Superior temporal gyrus (tissue), 1 donor: ENCODE measurements at regions not wholly inside any gene's neighbourhood (a gene's known extent, or its start where the extent isn't known, plus 50 kb on each side); places are given as distances from the start of the nearest gene placed in this dataset.

Experiments used
- DNase-seq: peaks from one replicate; pipeline ENCODE4 v3.0.0-alpha.2; 2016; ENCODE audit errors: extremely low spot score

DNA sequence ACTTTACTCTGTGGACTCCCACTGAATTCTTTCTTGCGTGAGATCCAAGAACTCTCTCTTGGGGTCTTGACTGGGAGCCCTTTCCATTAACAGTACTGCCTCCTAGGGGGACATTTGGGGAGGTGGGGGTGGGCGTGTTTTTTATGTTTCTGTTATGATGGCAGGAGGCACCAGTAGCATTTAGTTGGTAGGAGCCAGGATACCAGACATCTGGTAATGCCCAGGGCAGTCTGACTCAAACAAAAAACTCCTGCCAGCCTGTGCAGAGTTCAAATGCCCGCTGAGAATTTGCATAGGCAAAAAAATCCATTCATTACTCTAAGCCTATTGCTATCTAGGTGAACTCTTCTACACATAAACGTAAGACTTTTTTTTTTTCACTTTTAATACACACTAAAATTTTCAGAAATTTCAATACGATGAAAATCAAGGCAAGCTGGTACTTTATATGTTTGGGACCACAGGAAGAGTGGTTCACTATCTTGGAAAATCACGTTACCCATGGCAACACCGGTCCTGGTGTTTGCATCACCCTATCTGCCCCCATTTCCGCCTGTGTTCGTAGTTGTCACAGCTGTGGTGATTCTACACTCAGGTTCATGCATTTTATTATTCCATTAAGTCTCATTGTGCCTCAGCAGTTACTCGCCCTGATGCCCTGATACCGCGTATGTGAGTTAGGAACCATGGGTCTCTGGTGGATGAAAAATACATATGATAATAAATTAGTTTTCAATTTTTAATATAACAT lies 121.1 kb upstream of the XYLT1 start:
- DNase-seq: no peak

DNA sequence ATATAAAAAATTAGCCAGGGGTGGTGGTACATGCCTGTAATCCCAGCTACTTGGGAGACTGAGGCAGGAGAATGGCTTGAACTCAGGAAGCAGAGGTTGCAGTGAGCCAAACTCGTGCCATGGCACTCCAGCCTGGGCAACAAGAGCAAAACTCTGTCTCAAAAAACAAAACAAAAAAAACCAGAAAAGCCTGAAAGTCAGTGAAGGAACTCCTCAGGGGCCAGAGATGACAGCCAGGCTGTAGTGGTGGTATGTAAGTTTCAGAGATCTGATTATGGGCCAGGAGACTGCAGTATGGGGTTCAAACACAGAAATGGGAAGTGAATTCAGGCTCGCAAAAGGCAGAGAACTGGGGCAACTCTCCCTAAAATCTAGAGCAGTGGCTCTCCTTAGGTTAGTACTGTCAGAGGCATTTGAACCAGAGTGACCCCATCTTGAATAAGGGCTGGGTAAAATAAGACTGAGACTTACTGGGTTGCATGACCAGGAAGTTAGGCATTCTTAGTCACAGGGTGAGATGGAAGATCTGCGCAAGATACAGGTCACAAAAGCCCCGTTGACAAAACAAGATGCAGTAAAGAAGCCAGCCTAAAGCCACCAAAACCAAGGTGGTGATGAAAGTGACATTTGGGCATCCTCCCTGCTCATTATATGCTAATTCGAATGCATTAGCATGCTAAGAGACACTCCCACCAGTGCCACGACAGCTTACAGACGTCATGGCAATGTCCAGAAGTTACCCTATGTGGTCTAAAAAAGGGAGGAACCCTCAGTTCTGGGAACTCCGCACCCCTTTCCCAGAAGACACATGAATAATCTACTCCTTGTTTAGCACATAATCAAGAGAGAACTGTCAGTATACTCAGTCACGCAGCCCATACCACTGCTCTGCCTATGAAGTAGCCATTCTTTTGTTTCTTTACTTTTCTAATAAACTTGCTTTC lies 120.2 kb upstream of the XYLT1 start:
- DNase-seq: no peak

DNA sequence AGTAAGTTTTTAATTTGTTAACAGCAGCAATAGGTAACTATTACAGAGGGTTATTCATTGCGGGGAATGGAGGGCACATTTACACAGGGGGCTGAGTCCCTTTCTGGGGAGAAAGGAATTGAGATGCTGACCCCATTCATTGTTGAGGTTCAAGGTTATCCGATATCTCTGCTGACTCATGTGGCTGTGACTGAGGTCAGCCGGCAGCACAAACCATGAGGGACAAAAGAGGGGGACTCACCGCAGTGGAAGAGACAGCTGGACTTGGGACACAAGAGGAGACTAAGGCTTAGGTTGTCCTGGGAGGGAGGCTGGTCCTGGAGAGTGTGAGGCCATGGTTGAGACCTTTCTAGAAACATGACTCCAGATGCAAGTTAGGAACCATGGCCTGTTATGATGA lies 119.1 kb upstream of the XYLT1 start:
- DNase-seq: no peak

- no peak for DNase-seq
These were observed 114.8 kb upstream of the XYLT1 start for GRCh38 chr16:17585449-17586074.

GRCh38 chr16:17578981-17579874 lies 108.5 kb upstream of the XYLT1 start:
- peak; percentile 85 for DNase-seq

DNA sequence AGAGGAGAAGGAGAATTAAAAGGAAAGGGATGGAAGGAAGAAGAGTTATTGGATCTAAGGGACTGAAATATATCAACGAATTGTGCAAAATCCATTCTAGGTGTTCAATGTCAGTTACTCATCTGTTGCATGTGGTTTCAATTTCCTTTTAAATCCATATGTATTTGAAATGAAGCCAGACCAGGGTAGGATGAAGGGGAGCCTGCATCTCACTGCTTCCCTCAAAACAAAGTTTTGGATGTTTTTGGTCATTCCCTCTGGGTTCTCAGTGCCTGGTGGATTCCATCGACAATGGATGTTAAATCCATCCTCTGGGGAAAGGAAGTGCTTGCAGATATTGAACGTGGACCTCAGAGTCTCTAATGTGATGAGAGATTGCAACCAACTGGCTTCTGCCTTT lies 103.5 kb upstream of the XYLT1 start:
- no peak for DNase-seq

- no peak for DNase-seq
These were observed 101.4 kb upstream of the XYLT1 start for GRCh38 chr16:17572145-17572544.

DNA sequence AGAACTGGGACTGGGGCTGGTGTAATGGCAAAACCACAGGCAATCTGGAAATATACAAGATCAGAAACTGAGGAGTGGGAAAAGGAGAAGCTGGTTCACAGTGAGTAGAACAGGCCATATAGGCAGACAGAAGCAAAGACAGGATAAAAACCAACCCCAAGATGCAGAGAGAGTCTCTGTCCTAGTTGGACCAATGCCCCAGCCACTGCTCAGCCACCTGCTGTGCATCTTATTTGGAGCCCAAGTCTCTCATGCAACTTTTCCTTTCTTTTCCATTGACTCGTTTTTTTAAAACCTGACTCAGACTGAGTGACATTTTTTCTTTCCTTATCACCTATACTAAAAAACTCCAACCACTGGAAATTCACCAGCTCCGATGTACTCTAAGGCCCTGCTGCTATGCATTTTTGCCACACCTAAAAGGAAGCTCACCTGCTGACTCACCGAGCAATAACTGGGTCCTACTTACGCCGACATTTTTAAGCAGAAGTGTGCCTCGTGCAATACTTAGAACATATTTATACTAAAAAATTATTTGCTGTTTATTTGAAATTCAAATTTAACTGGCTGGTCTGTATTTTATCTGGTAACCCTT lies 100.8 kb upstream of the XYLT1 start:
- DNase-seq: peak; percentile 26

DNA sequence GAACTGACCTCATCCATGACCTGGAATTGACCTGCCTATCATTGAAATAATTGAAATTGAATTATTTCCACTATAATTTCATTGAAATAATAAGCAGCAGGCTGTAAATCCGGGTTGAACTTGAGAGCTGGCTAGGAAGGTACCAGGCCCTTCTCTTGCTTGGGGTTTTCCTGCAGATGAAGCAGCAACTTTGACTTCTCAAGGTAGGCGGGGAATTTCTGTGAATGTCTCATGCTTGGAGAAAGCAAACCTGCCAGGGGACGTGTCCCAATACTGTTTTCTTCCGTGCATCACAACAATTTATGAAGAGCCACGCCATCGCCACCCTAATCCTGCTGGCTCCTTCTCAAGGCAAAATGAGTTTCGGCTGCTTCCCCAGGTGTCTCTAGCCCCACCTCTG lies 97.5 kb upstream of the XYLT1 start:
- no peak for DNase-seq

DNA sequence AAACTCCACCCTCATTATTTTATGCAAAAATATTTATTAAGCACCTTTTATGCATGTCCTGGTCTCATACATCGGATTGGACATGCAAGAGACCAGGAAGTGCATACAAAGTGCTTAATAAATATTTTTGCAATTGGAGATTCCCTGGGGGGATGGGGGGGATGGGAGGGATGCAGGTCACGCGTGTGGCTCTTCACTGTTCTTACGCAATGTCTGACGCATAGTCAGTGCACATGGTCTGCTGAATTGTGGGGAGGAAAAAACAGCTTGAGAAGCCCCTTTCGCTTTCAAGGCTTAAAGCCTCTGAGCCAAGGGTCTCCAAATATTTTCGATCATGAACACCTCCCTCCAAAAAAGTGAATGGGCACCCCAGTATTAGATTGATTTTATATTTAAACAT lies 96.7 kb upstream of the XYLT1 start:
- no peak for DNase-seq

DNA sequence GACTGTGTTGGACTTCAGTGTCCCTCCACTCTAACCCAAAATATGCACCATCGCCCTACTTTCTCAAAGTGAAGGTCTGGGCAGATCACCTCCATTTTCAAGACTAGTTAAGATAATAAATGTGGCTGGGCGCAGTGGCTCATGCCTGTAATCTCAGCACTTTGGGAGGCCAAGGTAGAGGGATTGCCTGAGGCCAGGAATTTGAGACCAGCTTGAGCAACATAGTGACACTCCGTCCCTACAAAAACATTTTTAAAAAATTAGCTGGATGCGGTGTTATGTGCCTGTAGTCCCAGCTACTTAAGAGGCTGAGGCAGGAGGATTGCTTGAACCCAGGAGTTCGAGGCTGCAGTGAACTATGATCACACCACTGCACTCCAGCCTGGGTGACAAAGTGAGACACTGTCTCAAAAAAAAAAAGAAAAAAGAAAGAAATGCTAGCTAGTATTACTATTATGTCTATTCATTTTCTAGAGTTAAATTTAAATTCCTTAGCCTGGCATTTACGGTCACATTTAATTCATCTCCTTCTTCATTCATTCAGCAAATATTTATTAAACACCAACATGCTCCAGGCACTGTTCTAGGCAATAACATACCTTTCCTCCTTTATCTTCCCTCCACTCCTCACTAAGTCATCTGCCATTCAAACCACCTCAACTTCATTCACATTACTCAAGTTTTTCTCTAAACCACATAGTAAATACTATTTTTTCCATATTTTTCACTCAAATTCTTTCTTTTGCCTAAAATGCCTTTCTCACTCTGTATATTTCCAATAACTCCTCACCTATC lies 96.1 kb upstream of the XYLT1 start:
- no peak for DNase-seq

DNA sequence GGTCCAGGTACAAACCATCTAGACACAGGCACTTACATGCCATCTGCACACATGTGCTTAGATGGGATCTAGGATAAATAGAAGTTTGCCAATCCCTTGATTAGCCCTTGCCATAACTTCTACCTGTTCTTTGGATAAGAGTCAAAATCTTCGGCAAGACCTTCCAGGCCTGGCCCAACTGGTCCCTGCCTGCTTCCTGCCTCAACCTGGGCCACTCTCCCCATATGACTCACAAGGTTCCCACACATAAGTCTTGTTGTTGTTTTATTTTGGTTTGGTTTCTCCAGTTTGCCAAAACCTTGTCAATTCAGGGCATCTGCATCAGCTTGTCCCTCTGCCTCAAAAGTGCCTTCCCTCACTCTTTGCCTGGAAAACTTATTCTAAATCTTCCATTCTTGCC lies 95.3 kb upstream of the XYLT1 start:
- DNase-seq: no peak

DNA sequence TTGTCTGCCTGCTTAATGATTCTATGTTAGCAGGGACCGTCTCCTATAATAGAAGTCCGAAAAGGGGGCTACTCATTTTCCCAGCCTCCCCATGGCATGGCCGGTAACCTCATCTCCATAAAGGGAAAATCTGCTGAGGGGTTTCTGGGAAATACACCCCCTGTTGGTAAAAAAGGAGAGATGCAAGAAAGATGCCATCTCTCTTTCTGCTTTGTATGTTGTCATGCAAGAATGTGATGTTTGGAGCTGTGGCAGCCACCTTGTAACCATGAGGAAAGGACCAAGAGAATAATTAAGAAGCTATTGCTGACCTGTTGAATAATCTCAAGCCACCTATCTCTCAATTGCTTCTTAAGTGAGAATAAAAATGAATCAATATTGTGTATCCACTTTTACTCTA lies 94.8 kb upstream of the XYLT1 start:
- DNase-seq: no peak

DNA sequence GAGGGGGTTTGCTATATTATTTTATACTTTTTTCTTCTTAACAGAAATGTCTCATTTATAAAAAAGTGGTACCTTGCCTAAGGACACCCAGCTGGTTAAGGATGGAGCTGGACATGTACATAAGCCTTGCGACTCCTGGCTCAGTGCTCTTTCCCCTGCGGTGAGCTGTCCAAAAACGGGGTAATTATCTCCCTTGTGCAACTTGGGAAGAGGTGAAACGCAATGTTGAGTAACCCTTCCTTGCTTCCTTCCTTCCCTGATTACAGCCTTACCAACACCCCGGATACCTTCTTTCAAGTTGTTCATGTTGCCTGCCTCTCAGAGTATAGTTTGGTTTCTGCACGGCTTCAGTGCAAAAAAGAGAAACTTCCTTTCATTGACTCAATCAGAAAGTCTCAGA lies 94.1 kb upstream of the XYLT1 start:
- no peak for DNase-seq

DNA sequence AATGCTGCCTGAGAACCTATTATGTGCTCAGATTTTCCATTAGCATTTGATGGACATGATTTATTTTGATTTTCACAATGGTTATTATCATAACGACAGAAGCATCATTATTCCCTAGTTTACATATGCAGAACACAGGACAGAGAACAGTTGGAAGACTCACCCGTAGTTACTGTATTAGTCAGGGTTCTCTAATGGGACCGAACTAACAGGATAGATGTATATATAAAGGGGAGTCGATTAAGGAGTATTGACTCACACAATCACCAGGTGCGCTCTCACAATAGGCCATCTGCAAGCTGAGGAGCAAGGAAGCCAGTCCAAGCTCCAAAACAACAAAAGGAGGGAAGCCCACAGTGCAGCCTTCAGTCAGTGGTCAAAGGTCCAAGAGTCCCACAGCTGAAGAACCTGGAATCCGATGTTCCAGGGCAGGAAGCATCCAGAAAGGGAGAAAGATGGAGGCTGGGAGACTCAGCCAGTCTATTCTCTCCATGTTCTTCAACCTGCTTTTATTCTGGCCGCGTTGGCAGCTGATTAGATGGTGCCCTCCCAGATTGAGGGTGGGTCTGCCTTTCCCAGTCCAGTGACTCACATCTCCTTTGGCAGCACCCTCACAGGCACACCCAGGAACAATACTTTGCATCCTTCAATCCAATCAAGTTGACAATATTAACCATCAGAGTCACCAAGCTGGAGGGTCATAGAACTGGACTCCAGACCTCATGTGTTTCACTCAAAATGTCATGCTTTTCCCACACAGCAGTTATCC lies 92.7 kb upstream of the XYLT1 start:
- no peak for DNase-seq

DNA sequence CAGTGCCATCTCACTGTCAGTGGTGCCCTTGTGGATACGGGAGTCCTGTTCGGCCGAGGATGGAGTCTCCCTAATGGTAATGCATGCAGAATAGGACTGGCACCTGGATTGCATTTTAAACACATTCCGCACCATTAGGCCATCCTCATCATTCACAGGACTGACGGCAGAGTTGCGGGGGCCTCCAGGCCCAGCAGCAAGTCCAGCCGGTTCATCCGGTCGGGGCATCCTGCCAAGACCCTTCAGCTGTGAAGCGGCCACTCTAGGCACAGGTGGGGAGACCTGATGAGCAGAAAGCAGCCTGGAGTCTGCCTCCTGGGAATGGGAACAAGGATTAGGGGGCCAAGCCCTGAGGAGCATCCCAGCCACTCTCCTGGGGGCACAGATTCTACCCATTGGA lies 90.3 kb upstream of the XYLT1 start:
- DNase-seq: no peak

DNA sequence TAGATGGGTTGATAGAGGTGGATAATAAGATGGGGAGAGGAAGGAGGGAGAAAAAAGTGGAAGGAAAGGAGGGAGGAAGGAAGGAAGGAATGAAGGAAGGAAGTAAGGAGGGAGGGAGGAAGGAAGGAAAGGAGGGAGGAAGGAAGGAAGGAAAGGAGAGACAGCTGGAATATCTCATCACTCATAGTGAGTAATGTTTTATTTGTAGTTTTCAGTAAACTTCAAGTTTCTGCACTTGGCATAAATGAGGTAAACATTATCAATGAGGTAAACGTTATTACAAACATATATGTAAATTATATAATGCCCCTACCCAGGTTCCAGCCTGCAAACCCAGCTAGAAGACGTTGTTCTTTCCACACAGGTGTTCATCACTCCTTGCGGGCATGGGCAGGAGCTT lies 89.8 kb upstream of the XYLT1 start:
- DNase-seq: no peak

DNA sequence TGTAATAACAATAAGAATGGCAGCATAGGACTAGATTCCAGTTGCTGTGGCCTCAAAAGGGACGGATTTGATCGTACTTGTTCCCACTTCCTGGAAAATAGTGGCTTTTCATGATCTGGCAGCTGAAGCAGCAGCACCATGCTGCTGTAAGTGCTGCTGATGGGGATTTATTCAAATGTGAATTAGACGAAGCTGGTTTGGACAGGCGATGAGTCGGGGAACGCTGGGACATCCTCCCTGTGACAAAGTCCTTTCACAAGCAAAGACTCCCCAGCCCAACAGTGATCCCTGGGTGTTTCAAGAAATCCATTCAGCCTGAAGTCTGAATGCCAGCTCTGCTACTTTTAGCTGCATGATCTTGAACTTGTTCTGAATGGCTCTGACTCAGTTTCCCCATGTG lies 88.6 kb upstream of the XYLT1 start:
- no peak for DNase-seq

- DNase-seq: no peak
These were observed 87.2 kb upstream of the XYLT1 start for GRCh38 chr16:17557949-17558348.

DNA sequence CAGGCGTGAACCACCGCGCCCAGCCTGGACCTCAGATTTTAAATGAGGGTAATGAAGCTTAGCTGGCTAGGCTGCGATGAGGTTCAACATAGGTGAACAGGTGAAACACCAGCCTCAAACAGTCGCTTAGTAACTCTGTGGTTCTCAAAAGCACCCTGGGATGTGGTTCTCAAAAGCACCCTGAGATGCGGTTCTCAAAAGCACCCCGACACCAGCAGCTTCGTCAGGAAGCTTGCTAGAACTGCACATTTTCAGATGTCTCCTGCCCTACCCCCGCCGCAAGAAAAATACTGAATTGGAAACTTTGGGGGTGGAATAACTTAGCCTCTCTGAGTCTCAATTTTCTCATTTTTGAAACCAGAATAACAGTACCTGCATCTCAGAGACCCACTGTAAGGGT lies 86.7 kb upstream of the XYLT1 start:
- DNase-seq: no peak
